GM19240 (cell line): ENCODE measurements at regions not wholly inside any gene's neighbourhood (a gene's known extent, or its start where the extent isn't known, plus 50 kb on each side); places are given as distances from the start of the nearest gene placed in this dataset.
"Not testable (repeated sequence)": the region's sequence is repeated elsewhere in the genome, so short reads cannot be mapped to it uniquely, and the experiment has no call there.

Experiments used
- DNase-seq: peaks from one replicate; pipeline ENCODE4 v3.0.0; 2011; ENCODE audit warnings: low spot score; ENCODE audit not compliant: insufficient read length

DNA sequence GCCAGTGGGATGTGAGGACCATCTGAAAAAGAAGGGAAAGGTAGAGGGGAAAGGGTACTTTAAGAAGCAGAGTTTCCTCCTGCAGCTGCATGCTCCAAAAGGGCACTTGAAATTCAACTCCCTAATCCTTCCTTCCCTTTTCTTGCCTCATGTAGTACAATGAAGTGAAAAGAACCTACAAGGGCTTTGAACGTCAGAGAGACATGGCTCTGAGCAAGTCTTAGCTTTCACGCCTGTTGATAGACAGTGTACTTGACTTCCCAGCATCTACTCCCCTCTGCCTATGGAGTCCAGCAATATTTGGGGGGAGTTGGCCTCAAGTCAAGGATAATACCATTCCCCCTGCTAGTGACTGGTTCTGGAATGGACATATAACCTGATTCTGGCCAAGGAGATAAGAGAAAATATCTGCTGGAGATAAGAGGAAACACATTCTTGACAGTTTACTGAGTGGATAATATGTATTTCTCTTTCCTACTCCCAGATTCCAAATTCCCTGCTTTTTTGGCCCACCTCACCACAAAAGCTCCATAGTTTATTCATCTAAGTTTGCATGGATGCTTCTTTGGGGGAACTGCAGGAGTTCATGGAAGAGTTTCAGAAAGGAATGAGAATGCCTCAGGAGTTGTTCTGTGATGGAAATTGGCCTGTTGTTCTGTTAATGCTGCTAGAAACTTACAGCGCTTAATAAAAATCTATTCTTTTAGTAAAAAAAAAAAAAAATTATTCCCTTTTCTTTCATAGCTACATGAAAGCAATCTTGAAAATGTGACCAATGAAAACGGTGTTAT is 193.0 kb upstream of the TPM1 start:
- DNase-seq, result no peak

DNA sequence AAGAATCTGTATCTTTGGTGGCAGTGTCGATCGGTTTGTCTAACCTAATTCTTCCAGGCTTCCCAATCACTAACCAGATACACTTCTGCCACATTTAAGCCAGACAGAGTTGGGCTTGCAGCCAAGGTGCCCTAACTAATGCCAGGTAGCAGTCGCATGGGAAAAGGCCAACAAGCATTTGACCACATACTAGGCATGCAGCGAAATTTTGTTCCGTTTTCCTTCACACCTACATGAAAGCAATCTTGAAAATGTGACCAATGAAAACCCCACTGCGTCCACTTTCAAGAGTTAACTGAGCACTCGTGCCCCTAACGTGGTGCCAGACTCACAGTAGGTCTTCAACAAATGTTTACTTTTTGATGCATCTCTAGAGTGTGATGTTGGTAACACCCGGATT is 192.2 kb upstream of the TPM1 start:
- no peak for DNase-seq

DNA sequence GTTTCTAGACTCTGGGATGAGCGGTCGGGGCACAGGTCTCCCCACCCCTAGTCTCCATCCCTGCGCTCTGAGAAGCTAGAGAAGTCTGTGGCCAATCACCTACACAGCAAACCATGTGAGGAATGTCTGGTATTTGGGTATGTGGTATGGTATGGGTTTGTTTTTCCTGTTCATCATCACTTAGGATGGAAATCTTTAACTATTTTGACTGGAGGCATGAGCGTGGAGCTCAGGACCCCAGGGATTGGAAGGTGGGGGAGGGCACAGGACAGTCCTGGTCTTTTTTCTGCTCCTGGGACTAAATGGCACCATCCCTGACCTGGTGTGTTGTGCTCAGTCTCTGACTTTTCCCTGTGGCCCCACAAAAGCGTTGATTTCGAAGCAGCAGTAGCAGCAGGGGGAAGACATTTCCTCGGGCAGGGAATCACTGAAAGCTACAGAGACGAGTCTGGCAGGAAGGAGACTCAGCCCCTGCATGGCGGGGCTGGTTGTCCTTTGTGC is 191.7 kb upstream of the TPM1 start:
- no peak for DNase-seq

DNA sequence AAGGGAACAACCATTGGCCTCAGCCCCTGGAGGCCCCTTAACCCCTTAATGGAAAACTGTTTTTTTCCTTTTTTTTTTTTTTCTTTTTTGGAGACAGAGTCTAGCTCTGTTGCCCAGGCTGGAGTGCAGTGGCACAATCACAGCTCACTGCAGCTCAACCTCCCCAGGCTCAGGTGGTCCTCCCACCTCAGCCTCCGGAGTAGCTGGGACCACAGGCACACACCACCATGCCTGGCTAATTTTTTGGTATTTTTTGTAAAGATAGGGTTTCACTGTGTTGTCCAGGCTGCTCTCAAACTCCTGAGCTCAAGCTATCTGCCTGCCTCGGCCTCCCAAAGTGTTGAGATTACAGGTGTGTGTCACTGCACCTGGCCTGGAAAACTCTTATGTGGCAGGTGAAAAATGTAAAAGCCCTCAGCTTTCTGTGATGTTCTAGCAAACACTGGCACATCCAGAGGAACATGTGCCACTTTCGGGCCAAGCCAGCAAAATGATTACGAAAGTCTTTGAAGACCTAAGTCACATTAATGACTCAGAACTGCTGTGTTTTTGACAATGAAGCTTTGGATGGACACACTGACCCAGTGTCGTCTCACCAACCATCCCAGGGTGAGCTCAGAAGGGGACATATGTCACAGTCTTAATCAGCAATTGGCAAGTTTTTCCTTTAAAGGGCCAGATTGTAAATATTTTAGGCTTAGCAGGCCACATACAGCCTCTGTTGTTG is 189.3 kb upstream of the TPM1 start:
- DNase-seq, result no peak

DNA sequence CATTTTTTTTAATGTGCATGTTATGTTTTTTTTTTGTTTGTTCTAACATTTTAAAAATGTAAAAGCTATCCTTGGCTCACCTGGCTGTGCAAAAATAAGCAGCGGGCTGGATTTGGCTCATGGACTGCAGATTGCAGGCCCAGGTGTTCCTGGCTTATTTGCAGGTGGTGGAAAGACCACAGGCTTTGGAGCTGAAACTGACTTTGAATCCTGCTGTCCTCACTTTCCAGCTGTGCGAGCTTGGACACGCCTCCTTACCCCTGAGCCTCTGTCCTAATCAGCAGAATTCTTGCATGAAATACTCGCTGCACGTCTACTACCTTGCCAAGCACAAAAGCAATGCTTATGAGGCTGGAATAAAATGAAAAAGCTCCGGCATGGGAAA is 188.7 kb upstream of the TPM1 start:
- DNase-seq, result no peak

DNA sequence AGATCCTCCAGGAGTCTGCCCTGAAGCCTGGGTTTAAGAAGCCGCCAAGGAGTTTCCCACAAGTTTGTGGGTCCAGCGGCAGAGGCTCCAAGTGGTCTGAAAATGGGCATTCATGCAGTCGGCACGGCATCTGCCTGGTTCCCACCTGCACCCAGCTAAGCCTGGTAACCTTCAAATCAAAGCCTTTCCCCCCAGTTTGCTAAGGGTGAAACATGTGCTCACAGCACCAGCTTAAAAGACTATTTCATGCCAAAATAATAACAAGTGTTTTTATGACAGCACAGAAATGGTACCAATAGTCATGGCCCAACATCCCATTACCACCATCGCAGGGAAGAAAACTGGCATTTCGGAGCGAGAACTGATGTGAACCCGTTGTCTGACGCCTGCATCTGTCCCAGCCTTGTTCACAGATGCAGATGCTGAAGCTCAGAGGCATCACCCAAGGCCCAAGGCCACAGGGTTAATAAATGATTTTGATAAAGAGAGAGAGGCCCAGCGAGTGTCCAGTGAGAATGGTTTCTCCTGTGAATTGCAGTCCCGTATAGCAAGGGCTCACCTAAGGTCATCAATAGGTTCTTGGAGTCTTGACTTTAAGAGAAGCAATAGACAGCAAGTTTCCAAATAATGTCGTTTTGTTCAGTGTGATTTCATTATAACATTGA is 188.0 kb upstream of the TPM1 start:
- no peak for DNase-seq

DNA sequence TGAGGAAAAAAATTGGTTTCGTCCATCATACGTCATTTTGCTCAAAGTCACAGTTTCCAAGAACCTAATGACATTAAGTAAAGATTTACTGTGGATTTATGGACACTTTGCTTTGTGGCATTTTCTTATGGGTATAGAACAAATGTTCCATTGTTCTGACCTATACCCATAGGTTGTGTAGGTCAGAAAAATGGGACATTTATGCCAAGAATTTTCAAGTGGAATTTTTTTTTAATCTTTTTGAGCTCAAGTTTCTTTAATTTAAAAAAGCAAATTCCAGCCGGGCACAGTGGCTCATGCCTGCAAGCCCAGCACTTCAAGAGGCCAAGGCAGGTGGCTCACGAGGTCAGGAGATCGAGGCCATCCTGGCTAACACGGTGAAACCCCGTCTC is 187.5 kb upstream of the TPM1 start:
- DNase-seq, result no peak

DNA sequence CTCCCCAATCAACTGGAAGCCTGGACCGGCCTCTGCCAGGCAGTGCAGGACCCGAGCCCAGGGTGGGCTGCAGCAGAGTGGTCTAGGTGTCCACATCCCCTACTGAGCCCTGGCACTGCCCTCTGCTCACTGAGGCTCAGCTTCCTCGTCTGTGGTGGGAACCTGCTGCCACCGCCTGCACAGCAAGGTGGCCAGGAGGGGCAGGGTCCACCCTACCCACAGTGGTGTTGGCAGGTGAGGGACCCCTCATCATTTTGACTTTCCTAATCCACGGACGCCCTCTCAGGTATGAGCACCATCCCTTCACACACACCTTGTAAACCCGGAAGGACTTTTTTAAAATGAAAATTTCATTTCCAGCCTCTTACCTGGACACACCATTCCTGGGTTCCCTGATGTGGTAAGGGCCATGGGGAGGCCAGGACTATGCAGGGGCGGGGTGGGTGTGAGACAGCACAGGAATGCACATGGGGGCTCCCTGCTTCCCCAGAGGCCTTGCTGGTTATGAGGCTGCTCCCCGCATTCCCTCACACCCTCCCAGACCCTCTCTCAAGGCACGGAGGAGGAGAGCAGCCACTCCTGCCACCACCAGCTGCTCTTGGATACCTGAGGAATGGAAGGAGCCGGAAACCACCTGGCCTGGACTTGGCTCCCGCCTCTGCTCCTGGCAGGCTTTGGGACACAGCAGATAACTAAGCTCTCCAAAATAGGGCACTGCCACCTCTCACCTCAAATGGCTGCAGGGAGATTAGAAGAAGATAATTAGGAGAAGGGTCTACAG is 185.9 kb upstream of the TPM1 start:
- DNase-seq, result no peak

DNA sequence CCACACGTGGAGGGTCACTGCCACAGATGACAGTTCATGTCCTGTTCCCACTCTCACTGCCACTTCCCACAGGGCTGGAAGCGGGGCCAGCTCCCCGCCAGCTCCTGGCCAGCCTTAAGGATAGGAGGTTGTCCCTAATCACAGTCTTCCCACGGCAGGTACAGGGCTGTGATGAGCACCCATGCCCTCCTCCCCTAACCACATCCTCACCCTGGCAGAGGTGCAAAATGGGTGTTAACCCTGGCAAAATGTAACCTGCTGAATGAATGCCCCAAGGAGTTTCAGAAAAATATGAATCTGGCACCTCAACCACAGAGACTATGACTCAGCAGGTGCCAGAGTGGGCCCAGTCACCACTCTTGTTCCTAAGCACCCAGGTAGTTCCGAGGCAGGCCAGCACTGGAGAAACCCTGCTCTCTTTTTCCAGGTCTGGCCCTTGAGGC is 185.1 kb upstream of the TPM1 start:
- no peak for DNase-seq

DNA sequence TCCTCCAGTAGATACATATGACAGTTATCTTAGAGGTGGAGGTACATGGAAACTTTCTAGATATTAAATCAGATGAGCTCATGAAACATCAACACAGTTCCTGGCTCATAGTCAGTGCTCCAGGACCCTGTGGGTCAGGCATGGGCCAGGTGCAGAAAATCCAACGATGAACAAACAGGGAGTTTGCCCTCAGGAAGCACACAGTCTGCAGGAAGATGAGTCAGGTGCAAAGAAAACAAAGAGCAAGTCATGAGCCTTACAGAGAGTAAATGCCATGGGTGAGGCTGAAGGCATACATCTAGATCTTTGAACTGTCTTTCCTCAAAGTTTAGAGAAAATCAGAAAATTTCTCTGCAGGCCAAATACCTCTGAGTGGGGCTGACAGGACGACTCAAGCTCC is 184.2 kb upstream of the TPM1 start:
- DNase-seq, result no peak

DNA sequence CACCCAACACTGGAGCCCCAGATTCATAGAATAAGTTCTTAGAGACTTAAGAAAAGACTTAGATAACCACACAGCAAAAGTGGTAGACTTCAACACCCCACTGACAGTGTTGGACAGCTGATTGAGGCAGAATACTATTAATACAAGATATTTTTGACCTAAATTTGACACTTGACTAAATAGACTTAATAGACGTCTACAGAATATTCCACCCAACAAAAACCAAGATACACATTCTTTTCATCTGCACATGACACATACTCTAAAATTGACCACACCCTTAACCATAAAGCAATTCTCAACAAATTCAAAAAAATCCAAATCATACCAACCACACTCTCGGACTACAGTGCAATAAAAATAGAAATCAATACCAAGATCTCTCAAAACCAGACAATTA is 179.8 kb upstream of the TPM1 start:
- DNase-seq, result no peak

DNA sequence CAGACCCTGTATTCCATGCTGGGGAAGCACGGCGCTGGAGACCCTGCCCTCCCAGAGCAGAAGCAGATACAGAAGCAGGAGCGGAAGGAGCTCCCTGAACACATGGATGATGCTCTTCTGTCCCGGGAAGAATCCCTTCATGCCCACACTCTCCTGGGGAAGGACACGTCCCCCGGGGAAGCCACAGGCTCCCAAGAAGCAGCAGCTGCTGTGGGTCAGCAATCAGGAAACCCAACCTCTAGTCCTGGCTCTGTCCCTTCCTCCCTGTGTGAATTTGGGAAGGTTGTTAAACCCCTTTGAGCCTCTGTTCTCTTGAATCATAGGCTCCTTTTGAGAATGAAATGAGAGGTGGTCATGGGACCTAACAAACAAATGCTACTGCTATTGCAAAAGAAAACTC is 176.2 kb upstream of the TPM1 start:
- DNase-seq, result no peak

DNA sequence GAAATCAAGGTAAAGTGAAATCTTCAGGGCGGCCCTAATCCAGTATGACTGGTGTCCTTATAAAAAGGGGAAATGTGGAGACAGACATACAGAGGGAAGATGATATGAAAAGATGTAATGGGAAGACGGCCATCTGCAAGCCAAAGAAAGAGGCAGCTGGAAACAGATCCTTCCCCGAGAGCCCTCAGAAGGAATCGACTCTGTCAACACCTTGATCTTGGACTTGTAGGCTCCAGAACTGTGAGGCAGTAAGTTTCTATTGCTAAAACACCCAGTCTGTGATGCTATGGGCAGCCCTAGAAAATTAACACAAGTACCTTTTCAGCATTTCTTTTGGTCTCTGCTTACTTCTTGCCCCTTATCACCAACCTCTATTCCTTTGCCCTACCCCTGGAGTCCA is 174.7 kb upstream of the TPM1 start:
- no peak for DNase-seq

DNA sequence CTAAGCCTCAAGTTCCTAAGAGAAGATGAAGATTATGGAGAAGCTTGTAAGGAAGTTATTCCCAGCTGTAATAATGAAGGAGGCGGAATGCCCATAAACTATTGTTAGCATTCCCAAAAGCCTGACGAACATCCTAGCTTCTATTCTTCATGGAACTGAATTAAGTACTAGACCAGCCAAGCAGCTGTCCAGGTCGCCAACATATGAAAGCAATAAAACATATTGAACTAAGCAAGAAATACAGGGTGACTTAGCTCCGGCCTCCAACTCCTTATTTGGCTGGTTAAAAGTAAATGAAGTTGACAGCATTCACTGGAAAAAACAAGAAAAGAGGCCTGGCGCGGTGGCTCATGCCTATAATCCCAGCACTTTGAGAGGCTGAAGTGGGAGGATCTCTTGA is 174.0 kb upstream of the TPM1 start:
- DNase-seq, result no peak

DNA sequence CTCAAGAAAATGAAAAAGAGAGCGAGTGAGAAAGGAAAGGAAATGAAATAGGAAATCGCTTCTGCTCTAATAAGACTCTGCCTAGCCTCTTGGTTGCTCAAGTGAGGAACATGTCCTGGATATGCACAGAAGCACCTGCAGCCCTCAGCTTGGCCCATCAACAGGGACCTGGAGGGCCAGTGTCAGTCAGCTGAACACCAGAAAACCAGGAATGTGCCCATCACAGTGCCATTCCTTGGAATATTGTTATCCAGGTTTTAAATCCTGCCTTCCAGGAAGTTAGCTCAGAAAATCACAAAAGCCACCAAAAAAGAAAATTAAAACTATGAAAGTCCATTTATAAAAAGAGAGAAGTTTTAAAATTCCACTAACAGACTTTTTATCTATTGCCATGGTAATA is 173.4 kb upstream of the TPM1 start:
- no peak for DNase-seq

DNA sequence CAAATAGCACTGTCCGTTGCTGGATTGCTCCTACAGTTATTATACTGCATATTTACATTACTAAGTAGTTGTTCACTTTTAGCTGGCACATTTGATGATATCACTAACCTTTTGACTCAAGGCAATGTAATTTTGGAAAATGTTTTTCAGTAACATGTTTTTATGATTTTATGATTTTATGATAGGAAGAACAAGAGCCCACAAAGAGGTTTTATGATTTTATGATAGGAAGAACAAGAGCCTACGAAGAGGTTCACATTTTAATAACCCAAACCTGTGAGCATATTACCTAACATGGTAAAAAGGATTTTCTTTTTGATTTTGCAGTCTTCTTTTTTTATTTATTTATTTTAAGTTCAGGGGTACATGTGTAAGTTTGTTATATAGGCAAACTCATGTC is 172.3 kb upstream of the TPM1 start:
- no peak for DNase-seq

DNA sequence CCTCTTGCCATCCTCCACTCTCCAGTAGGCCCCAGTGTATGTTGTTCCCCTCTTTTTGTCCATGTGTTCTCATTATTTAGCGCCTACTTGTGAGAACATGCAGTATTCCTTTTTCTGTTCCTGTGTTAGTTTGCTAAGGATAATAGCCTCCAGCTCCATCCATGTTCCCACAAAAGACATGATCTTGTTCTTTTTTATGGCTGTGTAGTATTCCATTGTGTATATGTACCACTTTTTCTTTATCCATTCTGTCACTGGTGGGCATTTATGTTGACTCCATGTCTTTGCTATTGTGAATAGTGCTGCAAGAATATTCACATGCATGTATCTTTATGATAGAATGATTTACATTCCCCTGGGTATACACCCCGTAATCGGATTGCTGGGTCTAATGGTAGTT is 171.8 kb upstream of the TPM1 start:
- not testable (repeated sequence) for DNase-seq

DNA sequence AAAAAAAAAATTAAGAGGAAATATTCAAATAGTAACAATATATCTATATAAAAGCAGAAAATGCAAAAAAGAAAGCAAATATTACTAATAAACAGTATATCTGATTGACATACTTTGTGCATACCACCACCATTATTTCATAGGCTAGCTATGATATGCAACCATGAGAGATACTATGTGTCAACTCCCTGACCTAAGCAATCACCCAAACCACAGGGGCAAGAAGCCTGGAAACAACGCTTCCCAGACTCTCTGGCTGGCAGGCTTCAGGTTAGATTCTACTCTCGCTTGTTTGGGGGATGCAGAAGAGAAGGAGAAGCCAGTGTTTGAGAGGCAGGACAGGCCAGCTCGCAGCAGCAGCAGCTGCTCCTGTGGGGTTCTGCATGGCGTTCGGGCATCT is 169.3 kb upstream of the TPM1 start:
- DNase-seq, result no peak

DNA sequence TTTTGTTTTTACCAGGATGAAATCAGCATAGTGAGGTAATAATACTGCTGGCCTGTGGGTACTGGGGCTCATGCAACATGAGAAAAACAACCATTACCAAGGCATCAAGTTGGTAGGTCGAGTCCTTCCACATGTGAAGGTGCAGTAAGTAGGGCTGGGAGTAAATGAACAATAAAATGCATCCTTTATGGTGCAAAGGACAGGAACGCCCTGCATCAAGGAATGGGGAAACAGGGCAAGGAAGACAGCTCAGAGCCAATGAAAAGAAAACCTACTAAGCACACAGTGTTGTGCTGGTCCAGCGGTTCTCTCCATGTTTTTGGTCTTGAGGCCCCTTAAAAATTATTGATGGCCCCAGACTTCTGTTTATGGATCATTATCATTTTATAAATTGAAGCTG is 168.5 kb upstream of the TPM1 start:
- DNase-seq, result no peak

DNA sequence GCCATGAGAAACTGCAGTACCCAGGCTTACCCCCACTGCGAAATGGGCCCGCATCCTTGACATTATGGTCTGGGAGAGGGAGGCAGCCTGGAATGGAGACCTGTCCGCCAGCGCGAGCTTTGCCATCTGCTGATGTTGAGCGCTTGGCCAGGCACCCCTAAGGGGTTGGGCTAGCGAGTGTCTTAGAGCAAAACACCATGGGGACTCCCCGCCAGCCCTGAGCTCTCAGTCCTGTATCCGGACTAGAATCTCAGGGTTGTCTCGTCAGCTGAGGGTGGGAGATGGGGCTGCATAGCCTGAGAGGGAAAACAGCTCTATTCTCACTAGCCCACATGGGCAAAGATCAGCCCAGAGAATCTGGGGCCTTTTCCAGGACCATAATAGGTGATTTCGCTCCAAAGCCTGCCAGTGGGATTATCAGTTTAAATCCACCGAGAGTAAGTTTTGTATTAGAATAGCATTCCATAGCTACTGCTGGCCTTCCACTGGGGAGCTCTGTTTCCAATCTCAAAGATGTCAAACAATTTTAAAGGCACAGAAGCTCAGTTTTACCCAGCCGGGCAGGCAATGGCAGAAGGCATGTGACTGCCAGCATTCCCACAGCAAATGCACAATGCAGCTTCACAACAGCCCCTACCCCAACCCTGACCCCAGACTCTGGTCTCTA is 167.5 kb upstream of the TPM1 start:
- no peak for DNase-seq

DNA sequence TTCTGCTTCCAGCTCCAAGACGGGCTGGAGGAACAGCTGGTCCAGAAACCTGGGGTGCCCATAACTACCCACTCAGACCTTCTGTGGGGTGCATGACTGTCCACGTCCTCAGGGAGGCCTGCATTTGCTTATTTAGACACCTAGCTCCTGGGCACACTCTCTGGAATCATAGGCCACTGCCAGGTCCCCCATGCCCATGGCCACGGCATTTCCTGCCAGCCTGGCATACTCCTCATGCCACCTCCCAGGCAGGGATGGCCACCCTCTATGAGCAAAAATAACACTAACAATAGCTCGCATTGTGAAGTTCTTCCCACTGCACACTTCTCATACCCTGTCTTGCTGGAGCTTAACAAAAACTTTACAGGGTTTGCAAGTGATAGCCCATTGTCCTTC is 166.9 kb upstream of the TPM1 start:
- no peak for DNase-seq
